ENCODE measurements at regions not wholly inside any gene's neighbourhood (a gene's known extent, or its start where the extent isn't known, plus 50 kb on each side); places are given as distances from the start of the nearest gene placed in this dataset.

- no peak for DNase-seq (ENCODE audit: low spot score)
- no peak for TF ChIP-seq CTCF (IDR thresholded peaks at IDR 0.05; ENCODE audit: extremely low read depth, missing control alignments)
Measured at GRCh38 chr17:73900516-73900915, 256.3 kb upstream of the SDK2 start.

GRCh38 chr17:73901249-73901648, 257.0 kb upstream of the SDK2 start:
- TF ChIP-seq CTCF (IDR thresholded peaks at IDR 0.05; ENCODE audit: extremely low read depth, missing control alignments): no peak
- no peak for DNase-seq (ENCODE audit: low spot score)

- no peak for DNase-seq (ENCODE audit: low spot score)
- no peak for TF ChIP-seq CTCF (IDR thresholded peaks at IDR 0.05; ENCODE audit: extremely low read depth, missing control alignments)
Measured at GRCh38 chr17:73901661-73902415, 257.6 kb upstream of the SDK2 start.

- no peak for TF ChIP-seq CTCF (IDR thresholded peaks at IDR 0.05; ENCODE audit: extremely low read depth, missing control alignments)
- DNase-seq (ENCODE audit: low spot score): no peak
Measured at GRCh38 chr17:73902416-73903181, 258.4 kb upstream of the SDK2 start.

GRCh38 chr17:73906896-73907870, 262.9 kb upstream of the SDK2 start:
- no peak for TF ChIP-seq CTCF (IDR thresholded peaks at IDR 0.05; ENCODE audit: extremely low read depth, missing control alignments)
- no peak for DNase-seq (ENCODE audit: low spot score)

- TF ChIP-seq CTCF (IDR thresholded peaks at IDR 0.05; ENCODE audit: extremely low read depth, missing control alignments): no peak
- DNase-seq (ENCODE audit: low spot score): no peak
Measured at GRCh38 chr17:73909186-73909585, 264.9 kb upstream of the SDK2 start.

Measured in GM20000 (cell line).